ENCODE measurements at regions not wholly inside any gene's neighbourhood (a gene's known extent, or its start where the extent isn't known, plus 50 kb on each side); places are given as distances from the start of the nearest gene placed in this dataset.

GRCh38 chr14:81890020-81890419 lies 356.4 kb upstream of the SEL1L start:
- TF ChIP-seq CTCF (IDR thresholded peaks at IDR 0.05), result no peak
- TF ChIP-seq POLR2A (IDR thresholded peaks at IDR 0.05), result no peak
